Caco-2 (cell line): ENCODE measurements at regions not wholly inside any gene's neighbourhood (a gene's known extent, or its start where the extent isn't known, plus 50 kb on each side); places are given as distances from the start of the nearest gene placed in this dataset.

Source experiments
- BruUV-seq: library from RNA; stranded (reverse); fragments of 400-500 nt; replicated peaks from 2 replicates; lab custom pipeline; 2021; lab: Mats Ljungman, UMichigan
- CTCF ChIA-PET: fragments of 300-600 bp; sonication (Branson Sonifier 250); formaldehyde crosslinking; loops from one replicate; lab custom pipeline; 2022; ENCODE audit warnings: antibody characterized with exemption; lab: Charles Lee
- POLR2A ChIA-PET: fragments of 300-600 bp; sonication (Branson Sonifier 250); formaldehyde crosslinking; loops from one replicate; lab custom pipeline; 2022; ENCODE audit warnings: antibody characterized with exemption; lab: Charles Lee
- DNase-seq, 2 experiments: peaks; one replicate each; pipeline versions ENCODE4 v3.0.0 to v3.0.0-alpha.2; 2020 to 2022
- H3K27me3 ChIP-seq: replicated peaks from 2 replicates; pipeline ENCODE4 v1.6.0; 2011; ENCODE audit warnings: low read length; ENCODE audit not compliant: control insufficient read depth, insufficient read depth
- H3K36me3 ChIP-seq: 2 replicates; pipeline ENCODE4 v1.5.1; 2011; ENCODE audit warnings: low read length; ENCODE audit not compliant: control insufficient read depth, insufficient read depth
- H3K4me1 ChIP-seq: fragments of 250-450 bp; sonication (Bioruptor Pico); 2 replicates; pipeline ENCODE4 v1.5.1; 2020; ENCODE audit warnings: mild to moderate bottlenecking
- H3K4me3 ChIP-seq: 2 replicates; pipeline ENCODE4 v1.5.1; 2011; ENCODE audit warnings: low read depth, mild to moderate bottlenecking, control low read depth, low read length
- H3K9me3 ChIP-seq: fragments of 250-450 bp; sonication (Bioruptor Pico); 2 replicates; pipeline ENCODE4 v1.5.1; 2020; ENCODE audit warnings: mild to moderate bottlenecking, moderate library complexity
- H3K27ac Mint-ChIP-seq: one replicate; pipeline ENCODE4 v1.8.0; 2022; ENCODE audit warnings: mixed read lengths; ENCODE audit not compliant: unreplicated experiment
- H3K27me3 Mint-ChIP-seq: one replicate; pipeline ENCODE4 v1.8.0; 2022; ENCODE audit warnings: mixed read lengths; ENCODE audit not compliant: insufficient read depth, unreplicated experiment
- H3K36me3 Mint-ChIP-seq: one replicate; pipeline ENCODE4 v1.8.0; 2022; ENCODE audit warnings: mild to moderate bottlenecking, mixed read lengths; ENCODE audit not compliant: insufficient read depth, unreplicated experiment
- H3K4me1 Mint-ChIP-seq: one replicate; pipeline ENCODE4 v1.8.0; 2022; ENCODE audit warnings: low read depth, mixed read lengths; ENCODE audit not compliant: unreplicated experiment
- H3K4me3 Mint-ChIP-seq: one replicate; pipeline ENCODE4 v1.8.0; 2022; ENCODE audit warnings: mild to moderate bottlenecking, moderate library complexity, mixed read lengths; ENCODE audit not compliant: unreplicated experiment
- H3K9me3 Mint-ChIP-seq: one replicate; pipeline ENCODE4 v1.8.0; 2022; ENCODE audit warnings: mixed read lengths; ENCODE audit not compliant: unreplicated experiment
- intact Hi-C: fragments of 100-400 bp; cut with micrococcal nuclease; formaldehyde crosslinking; loops from one replicate; pipeline ENCODE4 v1.10.0; 2022; ENCODE audit not compliant: unreplicated experiment
- TF ChIP-seq, protein P1 (sequence below), 2 experiments: fragments of 200-600 bp in 1 of 2; IDR thresholded peaks; 1 replicate in 1 of 2; 2 replicates in 1 of 2; pipeline versions ENCODE4 v1.5.1 to v1.8.0; 2011 to 2022; ENCODE audit warnings: antibody characterized with exemption in 1 of 2, control low read depth in 1 of 2, inconsistent platforms in 1 of 2, low read depth in 1 of 2, low read length in 1 of 2, mild to moderate bottlenecking in 1 of 2, moderate library complexity in 1 of 2; ENCODE audit not compliant: insufficient read depth in 1 of 2, severe bottlenecking in 1 of 2, unreplicated experiment in 1 of 2

DNA sequence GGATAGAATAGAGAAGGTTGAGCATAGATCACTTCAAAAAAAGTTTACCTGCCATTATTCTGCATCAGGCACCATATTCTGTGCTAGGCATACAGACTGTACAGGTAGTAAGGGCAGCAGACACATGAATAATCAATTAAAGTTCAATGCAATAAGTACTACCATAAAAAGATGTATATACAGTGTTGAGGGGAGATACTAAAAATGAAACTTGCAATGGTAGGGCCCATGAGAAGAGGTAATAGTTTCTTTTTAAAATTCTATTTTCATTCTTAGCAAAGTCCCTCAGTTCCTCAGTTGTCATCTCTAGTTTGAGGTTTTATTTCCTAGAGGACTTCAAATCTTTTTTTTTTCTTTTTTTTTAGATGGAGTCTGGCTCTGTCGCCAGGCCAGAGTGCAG is 819.9 kb downstream of the FAM181B start:
- Mint-ChIP-seq H3K4me3 (no peak overlapping the region), H3K36me3 (no peaks in the 10 kb centered on the region), H3K27me3 (peaks cover 2% of the 10 kb centered on the region), H3K4me1 (peaks cover 6% of the 10 kb centered on the region), H3K27ac (no peak overlapping the region), H3K9me3 (no peaks in the 10 kb centered on the region)
- H3K4me3 ChIP-seq, result no peak overlapping the region
- TF ChIP-seq, protein P1, sequence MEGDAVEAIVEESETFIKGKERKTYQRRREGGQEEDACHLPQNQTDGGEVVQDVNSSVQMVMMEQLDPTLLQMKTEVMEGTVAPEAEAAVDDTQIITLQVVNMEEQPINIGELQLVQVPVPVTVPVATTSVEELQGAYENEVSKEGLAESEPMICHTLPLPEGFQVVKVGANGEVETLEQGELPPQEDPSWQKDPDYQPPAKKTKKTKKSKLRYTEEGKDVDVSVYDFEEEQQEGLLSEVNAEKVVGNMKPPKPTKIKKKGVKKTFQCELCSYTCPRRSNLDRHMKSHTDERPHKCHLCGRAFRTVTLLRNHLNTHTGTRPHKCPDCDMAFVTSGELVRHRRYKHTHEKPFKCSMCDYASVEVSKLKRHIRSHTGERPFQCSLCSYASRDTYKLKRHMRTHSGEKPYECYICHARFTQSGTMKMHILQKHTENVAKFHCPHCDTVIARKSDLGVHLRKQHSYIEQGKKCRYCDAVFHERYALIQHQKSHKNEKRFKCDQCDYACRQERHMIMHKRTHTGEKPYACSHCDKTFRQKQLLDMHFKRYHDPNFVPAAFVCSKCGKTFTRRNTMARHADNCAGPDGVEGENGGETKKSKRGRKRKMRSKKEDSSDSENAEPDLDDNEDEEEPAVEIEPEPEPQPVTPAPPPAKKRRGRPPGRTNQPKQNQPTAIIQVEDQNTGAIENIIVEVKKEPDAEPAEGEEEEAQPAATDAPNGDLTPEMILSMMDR (IDR thresholded peaks at IDR 0.05; ENCODE audit: insufficient read depth in 1 of 2, low read depth in 1 of 2, low read length in 1 of 2, severe bottlenecking in 1 of 2, unreplicated experiment in 1 of 2), result no peak
- H3K9me3 ChIP-seq, result no peaks in the 10 kb centered on the region
- no peak for DNase-seq
- no TSS peak for BruUV-seq
- intact Hi-C loops, result no loop called here
- CTCF ChIA-PET, result no interaction called here
- no peaks in the 10 kb centered on the region for H3K36me3 ChIP-seq
- no peaks in the 10 kb centered on the region for H3K4me1 ChIP-seq
- POLR2A ChIA-PET, result no interaction called here
- H3K27me3 ChIP-seq, result no peaks in the 10 kb centered on the region

DNA sequence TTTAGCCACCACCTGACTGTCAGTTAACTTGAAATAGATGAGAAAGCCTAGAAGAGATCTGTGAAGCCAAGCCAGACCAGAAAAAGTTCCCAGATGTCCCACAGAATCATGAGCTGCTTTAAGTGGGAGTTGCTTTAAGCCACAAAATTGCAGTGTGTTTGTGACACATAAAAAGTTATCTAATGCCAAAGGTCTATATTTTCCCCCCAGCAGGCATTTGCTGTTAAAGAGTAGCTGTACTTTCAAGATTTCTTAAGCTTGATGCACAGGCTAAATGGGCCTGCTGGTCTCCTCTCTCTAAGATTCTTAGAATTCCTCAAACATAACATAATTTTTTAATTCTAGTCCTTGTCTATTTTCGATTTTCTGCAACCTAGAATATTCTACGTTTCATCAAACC is 825.7 kb downstream of the FAM181B start:
- ChIA-PET CTCF (no interaction called here), POLR2A (no interaction called here)
- BruUV-seq, result no TSS peak
- H3K36me3 Mint-ChIP-seq, result no peaks in the 10 kb centered on the region
- TF ChIP-seq, protein P1 (IDR thresholded peaks at IDR 0.05; ENCODE audit: insufficient read depth in 1 of 2, low read depth in 1 of 2, low read length in 1 of 2, severe bottlenecking in 1 of 2, unreplicated experiment in 1 of 2), result no peak
- H3K4me1 ChIP-seq, result no peaks in the 10 kb centered on the region
- no peaks in the 10 kb centered on the region for H3K9me3 ChIP-seq
- DNase-seq, result no peak
- no peaks in the 10 kb centered on the region for H3K9me3 Mint-ChIP-seq
- H3K27ac Mint-ChIP-seq, result no peak overlapping the region
- H3K4me3 Mint-ChIP-seq, result no peak overlapping the region
- no peaks in the 10 kb centered on the region for H3K27me3 ChIP-seq
- H3K36me3 ChIP-seq, result no peaks in the 10 kb centered on the region
- H3K27me3 Mint-ChIP-seq, result peaks cover 4% of the 10 kb centered on the region
- intact Hi-C loops, result no loop called here
- H3K4me1 Mint-ChIP-seq, result no peaks in the 10 kb centered on the region
- H3K4me3 ChIP-seq, result no peak overlapping the region

DNA sequence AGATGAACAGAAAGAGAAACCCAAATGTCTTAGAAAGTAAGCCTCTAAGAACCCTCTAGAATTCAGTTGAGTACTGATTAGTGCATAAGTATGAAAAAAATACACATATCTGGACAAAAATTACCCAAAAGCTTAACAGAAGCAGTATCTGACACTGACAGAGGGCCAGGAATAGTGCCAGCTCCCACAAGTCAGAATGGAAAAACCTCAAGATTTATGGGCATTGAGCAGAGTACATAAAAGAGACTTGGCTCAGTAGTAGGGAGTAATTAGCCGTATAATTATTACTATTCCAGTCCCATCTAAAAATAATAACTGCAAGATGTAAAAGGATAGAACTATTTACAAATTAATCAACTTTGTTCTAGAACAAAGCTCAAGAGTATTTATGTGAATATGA is 834.5 kb downstream of the FAM181B start:
- Mint-ChIP-seq H3K4me1 (no peaks in the 10 kb centered on the region), H3K27me3 (peaks cover 22% of the 10 kb centered on the region), H3K9me3 (no peaks in the 10 kb centered on the region), H3K4me3 (no peak overlapping the region), H3K27ac (no peak overlapping the region), H3K36me3 (no peaks in the 10 kb centered on the region)
- H3K27me3 ChIP-seq, result no peaks in the 10 kb centered on the region
- H3K4me1 ChIP-seq, result no peaks in the 10 kb centered on the region
- BruUV-seq, result no TSS peak
- DNase-seq, result no peak
- intact Hi-C loops, result no loop called here
- ChIA-PET POLR2A (no interaction called here), CTCF (no interaction called here)
- no peaks in the 10 kb centered on the region for H3K36me3 ChIP-seq
- H3K9me3 ChIP-seq, result no peaks in the 10 kb centered on the region
- H3K4me3 ChIP-seq, result no peak overlapping the region
- TF ChIP-seq, protein P1 (IDR thresholded peaks at IDR 0.05; ENCODE audit: insufficient read depth in 1 of 2, low read depth in 1 of 2, low read length in 1 of 2, severe bottlenecking in 1 of 2, unreplicated experiment in 1 of 2), result no peak
